Cerebellar cortex (tissue), 1 donor: ENCODE measurements at regions not wholly inside any gene's neighbourhood (a gene's known extent, or its start where the extent isn't known, plus 50 kb on each side); places are given as distances from the start of the nearest gene placed in this dataset.
"Not testable (repeated sequence)": the region's sequence is repeated elsewhere in the genome, so short reads cannot be mapped to it uniquely, and the experiment has no call there.

Source experiments
- DNase-seq: peaks from one replicate; pipeline ENCODE4 v3.0.0-alpha.2; 2015; ENCODE audit warnings: low spot score

DNA sequence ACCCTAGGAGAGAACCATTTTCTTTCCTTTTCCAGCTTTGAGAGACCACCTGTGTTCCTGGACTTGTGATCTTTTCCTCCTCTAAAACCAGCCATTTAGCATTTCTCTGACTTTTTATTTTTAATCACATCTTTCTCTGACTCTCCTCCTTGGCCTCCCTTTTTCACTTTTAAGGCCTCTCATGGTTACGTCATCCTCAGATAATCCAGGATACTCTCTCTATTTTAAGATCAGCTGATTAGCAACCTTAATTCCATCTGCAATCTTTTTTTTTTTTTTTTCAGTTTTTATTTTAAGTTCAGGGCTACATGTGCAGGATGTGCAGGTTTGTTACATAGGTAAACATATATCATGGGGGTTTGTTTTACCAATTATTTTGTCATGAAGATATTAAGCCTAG is 54.0 kb downstream of the RFPL4B start:
- no peak for DNase-seq

DNA sequence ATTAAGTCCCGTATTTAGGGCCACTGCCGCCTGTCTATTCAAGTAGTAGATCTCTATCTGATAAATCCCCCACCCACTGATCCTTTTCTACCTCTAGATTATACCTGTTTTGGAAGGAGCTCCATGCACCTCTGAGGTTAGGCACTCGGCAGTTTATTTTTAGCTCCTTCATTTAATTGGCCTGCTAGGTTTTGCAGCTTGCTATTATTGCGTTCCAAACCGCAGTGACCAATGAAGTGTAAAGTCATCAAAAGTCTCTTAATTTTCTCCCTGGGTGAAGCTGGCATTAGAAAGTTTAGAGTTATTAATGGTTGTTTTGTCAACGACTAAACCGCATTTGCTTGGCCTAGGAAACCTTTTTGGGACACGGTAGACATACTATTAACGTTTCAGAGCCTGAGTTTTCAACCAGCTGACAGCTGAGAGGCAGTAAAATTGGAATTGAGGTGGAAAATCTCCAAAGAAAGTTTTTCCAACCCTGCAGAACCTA is 60.0 kb downstream of the RFPL4B start:
- no peak for DNase-seq

DNA sequence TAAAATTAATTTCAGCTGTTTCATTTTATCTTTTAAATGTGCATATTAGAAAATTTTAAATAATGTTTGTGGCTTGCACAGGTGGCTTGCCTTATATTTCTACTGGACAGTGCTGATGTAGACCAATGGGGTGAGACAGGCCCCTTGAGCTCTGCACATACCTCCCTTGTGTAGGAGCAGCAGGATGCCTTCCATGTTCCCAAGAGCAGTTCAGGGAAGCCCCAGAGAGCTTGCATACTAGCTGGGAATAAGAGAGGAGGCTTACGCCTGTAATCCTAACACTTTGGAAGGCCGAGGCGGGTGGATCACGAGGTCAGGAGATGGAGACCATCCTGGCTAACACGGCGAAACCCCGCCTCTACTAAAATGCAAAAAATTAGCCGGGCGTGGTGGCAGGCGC is 61.4 kb downstream of the RFPL4B start:
- no peak for DNase-seq

DNA sequence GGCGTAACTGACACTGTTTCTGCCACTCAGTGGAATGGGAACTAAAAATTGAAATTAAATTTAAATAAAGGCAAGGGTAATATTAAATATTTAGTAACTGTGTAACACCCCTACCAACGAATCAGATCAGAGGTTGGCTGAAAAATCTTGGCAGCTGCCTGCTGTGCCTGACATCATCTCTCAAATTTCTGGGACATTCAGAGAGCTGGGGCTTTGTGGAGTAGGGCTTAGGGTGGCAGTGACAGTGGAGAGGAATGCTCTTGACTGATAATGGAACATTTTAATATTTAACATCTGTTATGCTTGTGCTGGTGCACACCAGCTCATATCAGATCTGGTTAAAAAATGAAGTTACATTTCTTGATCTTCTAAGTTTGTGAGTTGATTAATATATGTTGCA is 62.2 kb downstream of the RFPL4B start:
- no peak for DNase-seq

- DNase-seq, result no peak
These were observed 66.7 kb downstream of the RFPL4B start for GRCh38 chr6:112413780-112414179.

DNA sequence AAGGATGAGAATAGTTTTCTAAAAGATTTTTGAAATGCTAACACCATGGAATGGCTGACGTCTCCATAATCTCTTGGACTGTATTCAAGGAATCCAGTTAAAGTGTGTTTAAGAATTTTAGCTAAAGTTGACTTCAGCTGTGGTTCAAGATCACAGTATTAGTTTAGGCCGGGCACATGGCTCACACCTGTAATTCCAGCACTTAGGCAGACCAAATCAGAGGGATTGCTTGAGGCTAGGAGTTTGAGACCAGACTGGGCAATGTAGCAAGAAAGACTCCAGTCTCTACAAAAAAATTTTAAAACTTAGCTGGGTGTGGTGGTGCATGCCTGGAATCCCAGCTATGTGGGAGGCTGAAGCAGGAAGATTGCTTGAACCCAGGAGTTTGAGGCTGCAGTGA is 68.2 kb downstream of the RFPL4B start:
- no peak for DNase-seq

- no peak for DNase-seq
These were observed 69.7 kb downstream of the RFPL4B start for GRCh38 chr6:112416866-112417265.

DNA sequence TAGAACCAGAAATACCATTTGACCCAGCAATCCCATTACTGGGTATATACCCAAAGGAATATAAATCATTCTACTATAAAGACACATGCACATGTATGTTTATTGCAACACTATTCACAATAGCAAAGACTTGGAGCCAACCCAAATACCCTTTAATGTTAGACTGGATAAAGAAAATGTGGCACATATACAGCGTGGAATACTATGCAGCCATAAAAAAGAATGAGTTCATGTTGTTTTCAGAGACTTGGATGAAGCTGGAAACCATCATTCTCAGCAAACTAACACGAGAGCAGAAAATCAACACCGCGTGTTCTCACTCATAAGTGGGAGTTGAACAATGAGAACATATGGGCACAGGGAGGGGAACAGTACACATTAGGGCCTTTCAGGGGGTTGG is 79.9 kb downstream of the RFPL4B start:
- DNase-seq, result not testable (repeated sequence)

- DNase-seq, result no peak
These were observed 80.4 kb downstream of the RFPL4B start for GRCh38 chr6:112427499-112427898.

GRCh38 chr6:112428477-112428876 is 81.3 kb downstream of the RFPL4B start:
- DNase-seq, result no peak

GRCh38 chr6:112429226-112429625 is 82.1 kb downstream of the RFPL4B start:
- no peak for DNase-seq

DNA sequence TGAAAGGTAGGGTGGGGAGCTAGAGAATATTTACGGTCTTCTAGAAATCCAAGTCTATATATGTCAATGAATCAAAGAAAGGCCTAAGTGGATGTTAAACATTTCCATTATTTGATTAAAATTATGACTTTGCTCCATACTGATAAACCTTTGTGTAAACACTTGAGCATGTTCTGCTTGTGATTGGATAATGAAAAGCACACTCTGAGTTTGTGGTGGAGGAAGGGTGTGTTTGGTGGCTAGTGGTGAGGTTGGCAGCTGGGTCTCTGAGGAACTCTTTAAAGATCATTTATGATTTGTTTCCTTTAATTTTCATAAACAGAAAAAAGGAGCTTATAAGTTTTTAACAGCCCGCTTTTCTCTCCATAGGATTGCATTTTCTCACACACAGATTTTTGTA is 84.7 kb downstream of the RFPL4B start:
- DNase-seq, result no peak

GRCh38 chr6:112432853-112433252 is 85.7 kb downstream of the RFPL4B start:
- DNase-seq, result no peak

GRCh38 chr6:112433457-112433856 is 86.3 kb downstream of the RFPL4B start:
- no peak for DNase-seq

DNA sequence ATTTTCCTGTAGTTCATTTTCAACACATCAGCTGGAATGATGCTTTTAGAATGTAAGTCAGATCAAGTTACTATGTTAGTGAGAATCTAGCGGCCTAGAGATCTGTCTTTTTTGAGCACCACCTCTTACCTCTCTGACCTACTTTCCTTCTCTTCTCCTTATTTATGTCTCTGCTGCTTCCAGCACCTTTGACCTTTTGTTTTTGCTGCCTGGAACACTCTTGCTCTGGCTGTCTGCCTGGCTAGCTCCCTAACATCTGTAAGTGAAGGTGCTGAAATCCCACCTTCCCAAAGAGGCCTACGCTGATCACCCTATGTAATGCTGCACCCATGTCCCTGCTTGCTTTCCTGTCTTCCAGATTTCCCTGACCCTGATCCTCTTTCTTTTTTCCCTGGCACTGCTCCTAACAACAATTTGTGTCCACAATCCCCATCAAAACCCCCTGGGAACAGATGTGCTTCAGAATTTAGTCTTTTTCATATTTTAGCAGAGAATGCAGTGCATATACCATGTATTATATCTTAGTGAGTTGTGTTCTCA is 87.8 kb downstream of the RFPL4B start:
- DNase-seq, result no peak

- no peak for DNase-seq
These were observed 89.9 kb downstream of the RFPL4B start for GRCh38 chr6:112437058-112437457.

DNA sequence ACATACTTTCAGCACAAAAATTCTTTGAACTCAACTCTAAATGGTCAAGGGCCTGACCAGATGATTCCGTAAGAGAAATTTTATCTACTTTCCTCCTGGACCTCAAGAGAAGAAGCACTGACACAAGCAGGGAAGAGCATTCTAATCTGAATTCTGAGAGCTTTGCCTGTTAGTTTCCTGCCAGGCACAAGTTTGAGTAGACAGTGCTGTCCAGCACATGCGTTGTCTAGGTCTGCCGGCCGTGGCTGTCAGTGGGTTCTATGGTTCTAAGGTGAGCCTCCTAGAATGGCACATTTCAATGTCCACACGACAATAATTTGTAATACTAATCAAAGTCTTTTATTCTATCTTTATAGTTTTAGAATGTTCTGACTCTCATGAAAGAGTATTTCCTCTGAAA is 91.9 kb downstream of the RFPL4B start:
- DNase-seq, result no peak

DNA sequence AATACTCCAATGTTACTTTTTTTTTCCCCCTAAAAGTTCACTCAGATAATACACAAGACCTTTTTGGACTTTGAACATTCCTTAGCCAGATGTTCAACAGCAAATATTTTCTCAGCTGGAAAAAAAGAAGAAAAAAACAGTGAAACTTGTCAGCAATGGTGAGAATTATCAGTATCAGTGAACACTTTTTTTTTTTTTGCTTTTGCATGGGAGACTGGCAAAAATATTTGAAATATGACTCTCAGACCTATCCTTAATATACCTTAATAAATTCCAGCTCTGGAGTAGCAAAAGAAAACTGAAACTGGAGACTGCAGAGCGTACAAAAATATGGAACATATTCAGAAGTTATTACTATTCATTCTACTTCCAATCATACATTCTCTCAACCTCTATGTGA is 92.3 kb downstream of the RFPL4B start:
- no peak for DNase-seq

DNA sequence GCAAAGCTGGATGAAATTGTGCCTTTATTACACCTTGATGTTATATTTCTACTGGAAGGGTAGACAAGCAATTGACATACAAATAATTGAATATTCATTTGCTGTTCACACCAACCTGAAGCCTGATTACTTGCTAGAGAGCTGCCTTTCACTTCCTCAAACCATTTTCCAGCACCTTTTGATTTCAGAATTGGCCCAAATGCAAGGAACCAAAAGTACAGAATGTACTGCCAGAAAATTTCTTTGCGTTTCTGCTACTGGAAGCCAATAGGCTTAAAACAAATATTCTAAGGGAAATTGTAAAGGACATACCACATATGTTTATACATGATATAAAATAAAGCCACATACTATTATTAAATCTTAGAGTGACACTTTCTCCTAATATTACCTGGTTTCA is 94.5 kb downstream of the RFPL4B start:
- no peak for DNase-seq

DNA sequence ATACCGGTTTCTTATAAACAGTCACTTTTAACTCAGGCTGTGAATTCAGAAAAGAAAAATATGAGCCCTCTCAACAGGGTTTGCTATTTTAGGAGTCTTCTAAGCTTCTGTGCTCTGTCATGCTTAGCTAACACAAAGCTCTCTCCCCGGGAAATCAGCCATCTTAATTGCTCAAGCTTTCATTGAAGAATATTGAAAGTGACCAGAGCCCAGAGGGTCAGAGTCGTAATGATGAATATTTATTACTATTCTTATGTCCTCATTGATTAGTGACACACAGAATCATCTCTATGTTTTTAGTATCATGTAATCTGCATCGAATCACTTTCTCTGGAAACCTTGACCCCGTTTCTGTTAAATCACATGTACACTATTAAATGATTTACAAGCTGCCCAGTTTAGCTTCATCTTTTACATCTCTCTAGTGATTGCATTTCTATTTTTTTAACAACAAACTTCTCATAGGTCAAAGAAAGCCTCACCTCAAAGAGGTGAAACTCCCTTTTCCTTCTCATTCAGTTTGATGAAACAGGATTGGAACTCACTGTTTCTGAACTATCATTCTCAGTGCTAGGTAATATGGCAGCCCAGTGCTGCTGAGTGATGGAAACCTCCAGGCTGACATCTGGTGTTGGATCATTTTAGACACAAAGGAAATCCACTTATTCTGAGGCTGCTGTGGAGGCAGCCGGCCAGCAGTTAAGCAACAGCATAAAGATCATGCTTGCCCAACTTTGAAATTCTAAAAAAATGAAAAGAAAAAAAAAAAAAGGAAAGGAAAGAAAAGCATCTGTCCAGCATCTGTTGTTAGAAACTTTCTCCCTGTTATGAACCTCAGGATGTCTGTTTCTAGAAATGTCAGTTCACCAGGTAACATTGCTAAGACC is 96.3 kb downstream of the RFPL4B start:
- peak; percentile 16 for DNase-seq

DNA sequence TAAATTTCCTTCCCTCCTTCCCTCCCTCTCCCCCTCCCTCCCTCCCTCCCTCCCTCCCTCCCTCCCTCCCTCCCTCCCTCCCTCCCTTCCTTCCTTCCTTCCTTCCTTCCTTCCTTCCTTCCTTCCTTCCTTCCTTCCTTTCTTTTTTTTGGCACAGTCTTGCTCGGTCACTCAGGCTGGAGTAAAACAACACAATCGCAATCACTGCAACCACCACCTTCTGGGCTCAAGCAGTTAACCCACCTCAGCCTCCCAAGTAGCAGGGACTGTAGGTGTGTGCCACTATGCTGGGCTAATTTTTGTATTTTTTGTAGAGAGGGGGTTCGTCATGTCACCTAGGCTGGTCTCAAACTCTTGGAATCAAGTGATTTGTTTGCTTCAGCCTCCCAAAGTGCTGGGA is 101.7 kb downstream of the RFPL4B start:
- not testable (repeated sequence) for DNase-seq

DNA sequence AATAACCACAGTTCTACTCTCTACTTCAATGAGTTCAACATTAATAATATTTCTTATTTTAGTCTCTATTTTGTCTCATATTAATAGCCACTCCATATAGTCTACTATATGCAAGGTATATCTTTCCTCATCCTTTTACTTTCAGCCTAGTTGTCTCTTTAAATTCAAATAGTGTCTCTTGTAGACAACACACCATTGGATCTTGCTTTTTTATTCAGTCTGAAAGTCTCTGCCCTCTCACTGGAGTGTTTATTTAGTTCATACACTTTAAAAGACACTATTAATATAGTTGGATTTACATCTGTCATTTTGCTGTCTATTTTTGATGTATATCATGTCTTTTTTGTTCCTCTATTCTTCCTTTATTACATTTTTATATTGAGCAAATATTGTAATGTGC is 103.5 kb downstream of the RFPL4B start:
- DNase-seq, result no peak

- DNase-seq, result no peak
These were observed 110.8 kb downstream of the RFPL4B start for GRCh38 chr6:112457886-112458285.
